DOHH2 (cell line): ENCODE measurements at regions not wholly inside any gene's neighbourhood (a gene's known extent, or its start where the extent isn't known, plus 50 kb on each side); places are given as distances from the start of the nearest gene placed in this dataset.

ENCODE experiments used
- H3F3A ChIP-seq: fragments of 200-600 bp; sonication (generic), shearing (Covaris generic); 2 replicates; pipeline ENCODE4 v1.6.0; 2016; ENCODE audit warnings: antibody characterized with exemption, mild to moderate bottlenecking; ENCODE audit not compliant: control insufficient read depth, insufficient read depth
- H3K27ac ChIP-seq: fragments of 200-600 bp; sonication (generic); 2 replicates; pipeline ENCODE4 v1.5.1; 2014; ENCODE audit warnings: low read depth, mild to moderate bottlenecking, low read length, moderate library complexity
- H3K27me3 ChIP-seq: fragments of 200-600 bp; sonication (generic); 2 replicates; pipeline ENCODE4 v1.6.1; 2014; ENCODE audit warnings: mild to moderate bottlenecking, low read length, mixed read lengths; ENCODE audit not compliant: control insufficient read depth
- H3K36me3 ChIP-seq: fragments of 200-600 bp; sonication (generic); 2 replicates; pipeline ENCODE4 v1.6.1; 2014; ENCODE audit warnings: mild to moderate bottlenecking, low read length, moderate library complexity, mixed read lengths; ENCODE audit not compliant: control insufficient read depth
- H3K4me1 ChIP-seq: fragments of 200-600 bp; sonication (generic); 2 replicates; pipeline ENCODE4 v1.6.1; 2014; ENCODE audit warnings: mild to moderate bottlenecking, low read length, mixed read lengths; ENCODE audit not compliant: control insufficient read depth
- H3K4me2 ChIP-seq: fragments of 200-600 bp; sonication (generic); 2 replicates; pipeline ENCODE4 v1.6.0; 2014; ENCODE audit warnings: mild to moderate bottlenecking, low read length, moderate library complexity
- H3K4me3 ChIP-seq: fragments of 200-600 bp; sonication (generic); 2 replicates; pipeline ENCODE4 v1.5.1; 2014; ENCODE audit warnings: mild to moderate bottlenecking, low read length, mixed read lengths
- H3K79me2 ChIP-seq: fragments of 200-600 bp; sonication (generic); 2 replicates; pipeline ENCODE4 v1.6.1; 2014; ENCODE audit warnings: mild to moderate bottlenecking, low read length, mixed read lengths; ENCODE audit not compliant: control insufficient read depth
- H3K9me2 ChIP-seq: fragments of 200-600 bp; sonication (generic); replicated peaks from 2 replicates; pipeline ENCODE4 v1.6.1; 2014; ENCODE audit warnings: mild to moderate bottlenecking, low read length, mixed read lengths; ENCODE audit not compliant: control insufficient read depth
- H3K9me3 ChIP-seq: fragments of 200-600 bp; sonication (generic); 2 replicates; pipeline ENCODE4 v1.6.1; 2014; ENCODE audit warnings: antibody characterized with exemption, low read length, mixed read lengths; ENCODE audit not compliant: control insufficient read depth, insufficient read depth
- H4K20me1 ChIP-seq: fragments of 200-600 bp; sonication (generic); 2 replicates; pipeline ENCODE4 v1.6.0; 2014; ENCODE audit warnings: low read depth, mild to moderate bottlenecking, antibody characterized with exemption, low read length, moderate library complexity; ENCODE audit not compliant: control insufficient read depth, insufficient read depth
- EZH2phosphoT487 ChIP-seq: fragments of 200-600 bp; sonication (generic); IDR thresholded peaks from 2 replicates; pipeline ENCODE4 v1.6.1; 2017; ENCODE audit warnings: borderline replicate concordance, mild to moderate bottlenecking, antibody characterized with exemption, low read length, moderate library complexity, mixed read lengths
- TF ChIP-seq, protein P1 (sequence below): fragments of 200-600 bp; sonication (generic); IDR thresholded peaks from one replicate; pipeline ENCODE4 v1.5.1; 2014; ENCODE audit warnings: antibody characterized with exemption, mild to moderate bottlenecking, low read depth, low read length; ENCODE audit not compliant: poor library complexity, severe bottlenecking

DNA sequence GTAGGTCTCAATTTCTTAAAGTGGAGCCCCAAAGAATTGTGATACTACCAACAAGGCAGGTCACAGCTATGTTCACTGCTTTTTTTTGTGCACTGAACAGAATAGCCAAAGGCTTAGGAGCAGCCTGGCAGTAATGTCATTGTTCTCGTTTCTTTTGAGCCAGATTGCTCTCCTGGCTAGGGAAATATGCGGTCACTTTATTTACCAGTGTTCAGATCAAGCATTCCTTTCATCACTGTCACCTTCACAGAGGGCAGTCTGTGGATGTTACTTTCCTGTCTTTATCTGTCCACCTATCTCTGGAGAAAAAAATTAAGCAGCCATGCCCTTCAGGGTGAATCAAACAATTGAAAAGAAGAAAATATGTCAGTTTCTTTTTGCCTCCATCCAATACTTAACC lies 159.6 kb downstream of the BTG1 start:
- Histone ChIP-seq H3K36me3 (no peaks in the 10 kb centered on the region), H3K9me2 (no peaks in the 10 kb centered on the region), H4K20me1 (no peaks in the 10 kb centered on the region), H3F3A (no peaks in the 10 kb centered on the region), H3K79me2 (no peaks in the 10 kb centered on the region), H3K4me3 (no peak overlapping the region), H3K27me3 (no peaks in the 10 kb centered on the region), H3K4me1 (no peaks in the 10 kb centered on the region), H3K27ac (no peak overlapping the region), H3K4me2 (no peak overlapping the region), H3K9me3 (no peaks in the 10 kb centered on the region)
- TF ChIP-seq EZH2phosphoT487 = no peak
- TF ChIP-seq, protein P1, sequence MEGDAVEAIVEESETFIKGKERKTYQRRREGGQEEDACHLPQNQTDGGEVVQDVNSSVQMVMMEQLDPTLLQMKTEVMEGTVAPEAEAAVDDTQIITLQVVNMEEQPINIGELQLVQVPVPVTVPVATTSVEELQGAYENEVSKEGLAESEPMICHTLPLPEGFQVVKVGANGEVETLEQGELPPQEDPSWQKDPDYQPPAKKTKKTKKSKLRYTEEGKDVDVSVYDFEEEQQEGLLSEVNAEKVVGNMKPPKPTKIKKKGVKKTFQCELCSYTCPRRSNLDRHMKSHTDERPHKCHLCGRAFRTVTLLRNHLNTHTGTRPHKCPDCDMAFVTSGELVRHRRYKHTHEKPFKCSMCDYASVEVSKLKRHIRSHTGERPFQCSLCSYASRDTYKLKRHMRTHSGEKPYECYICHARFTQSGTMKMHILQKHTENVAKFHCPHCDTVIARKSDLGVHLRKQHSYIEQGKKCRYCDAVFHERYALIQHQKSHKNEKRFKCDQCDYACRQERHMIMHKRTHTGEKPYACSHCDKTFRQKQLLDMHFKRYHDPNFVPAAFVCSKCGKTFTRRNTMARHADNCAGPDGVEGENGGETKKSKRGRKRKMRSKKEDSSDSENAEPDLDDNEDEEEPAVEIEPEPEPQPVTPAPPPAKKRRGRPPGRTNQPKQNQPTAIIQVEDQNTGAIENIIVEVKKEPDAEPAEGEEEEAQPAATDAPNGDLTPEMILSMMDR = no peak

DNA sequence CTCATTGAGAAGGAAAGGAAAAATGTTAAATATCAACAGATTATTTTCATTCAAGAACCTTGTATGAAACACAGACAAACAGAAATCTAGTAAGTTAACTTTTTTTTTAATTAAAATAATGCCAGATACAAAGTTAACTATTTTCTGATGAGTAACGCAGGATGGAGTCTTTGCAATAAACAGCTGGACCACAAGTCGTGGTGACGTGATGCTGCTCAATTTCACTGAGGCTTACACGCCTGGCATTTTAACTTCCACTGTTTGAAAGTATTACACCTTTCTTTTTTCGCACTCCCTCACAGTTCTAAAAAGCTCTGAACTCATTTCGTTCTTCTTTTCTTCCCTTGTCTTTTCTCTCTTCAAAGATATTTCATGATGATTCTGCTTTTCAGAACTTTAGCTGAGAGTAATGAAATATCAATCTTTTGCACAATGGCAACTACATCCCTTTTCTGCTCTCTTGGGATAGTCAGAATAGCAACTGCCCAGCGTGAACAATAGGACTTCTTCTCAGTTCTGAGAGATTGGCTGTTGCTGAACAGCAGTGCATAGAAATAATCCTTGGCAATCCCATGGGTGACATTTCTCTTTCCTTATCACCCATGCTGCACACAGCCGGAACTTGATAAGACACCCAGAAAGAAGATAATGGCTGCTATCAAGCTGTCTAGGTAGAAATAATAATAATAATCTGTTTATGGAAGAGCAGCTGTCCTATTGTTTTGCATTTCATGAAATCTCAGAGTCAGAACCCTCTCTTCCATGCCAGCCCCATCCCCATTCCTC lies 160.5 kb downstream of the BTG1 start:
- Histone ChIP-seq H3K4me2 (no peak overlapping the region), H3K4me3 (no peak overlapping the region), H3K4me1 (no peaks in the 10 kb centered on the region), H3K27me3 (no peaks in the 10 kb centered on the region), H3K9me2 (no peaks in the 10 kb centered on the region), H3F3A (no peaks in the 10 kb centered on the region), H3K36me3 (no peaks in the 10 kb centered on the region), H3K9me3 (no peaks in the 10 kb centered on the region), H4K20me1 (no peaks in the 10 kb centered on the region), H3K79me2 (no peaks in the 10 kb centered on the region), H3K27ac (no peak overlapping the region)
- TF ChIP-seq EZH2phosphoT487 = no peak
- TF ChIP-seq, protein P1 = no peak

DNA sequence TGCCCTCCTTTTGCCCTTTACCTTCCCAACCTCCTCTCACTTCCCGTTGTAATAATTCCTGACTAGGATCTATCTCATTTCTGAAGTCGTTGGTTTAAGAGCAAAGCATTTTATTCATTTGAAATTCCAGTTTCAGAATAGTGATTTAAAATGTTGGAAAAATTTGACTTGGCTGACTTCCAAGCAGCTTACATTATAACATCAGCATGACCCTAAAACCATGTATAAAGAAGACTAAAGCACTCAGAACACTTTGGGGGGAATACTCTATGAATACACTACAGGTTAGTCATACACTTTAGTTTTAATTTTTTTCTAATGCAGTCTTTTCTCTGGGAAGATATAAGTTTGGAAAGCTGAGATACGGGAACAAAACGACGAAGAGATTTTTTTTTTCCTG lies 161.1 kb downstream of the BTG1 start:
- Histone ChIP-seq H3K36me3 (no peaks in the 10 kb centered on the region), H3K79me2 (no peaks in the 10 kb centered on the region), H3K4me2 (no peak overlapping the region), H3K4me1 (no peaks in the 10 kb centered on the region), H3F3A (no peaks in the 10 kb centered on the region), H3K4me3 (no peak overlapping the region), H3K27me3 (no peaks in the 10 kb centered on the region), H3K9me3 (no peaks in the 10 kb centered on the region), H3K9me2 (no peaks in the 10 kb centered on the region), H3K27ac (no peak overlapping the region), H4K20me1 (no peaks in the 10 kb centered on the region)
- TF ChIP-seq, protein P1 = no peak
- TF ChIP-seq EZH2phosphoT487 = no peak
